Endothelial cell of umbilical vein (primary cell): ENCODE measurements at regions not wholly inside any gene's neighbourhood (a gene's known extent, or its start where the extent isn't known, plus 50 kb on each side); places are given as distances from the start of the nearest gene placed in this dataset.

Source experiments
- BruUV-seq: library from RNA; stranded (reverse); fragments of 400-500 nt; replicated peaks from 2 replicates; lab custom pipeline; 2021; lab: Mats Ljungman, UMichigan
- CTCF ChIA-PET: fragments of 300-600, 350-600 bp; sonication (Branson Sonifier 250); formaldehyde crosslinking; loops from one replicate; lab custom pipeline; 2021; ENCODE audit warnings: antibody characterized with exemption, inconsistent platforms; lab: Charles Lee
- POLR2A ChIA-PET: fragments of 300-600, 350-600 bp; sonication (Branson Sonifier 250); formaldehyde crosslinking; loops from one replicate; lab custom pipeline; 2021; ENCODE audit warnings: antibody characterized with exemption, inconsistent platforms; lab: Charles Lee
- DNase-seq: peaks from one replicate; pipeline ENCODE4 v3.0.0-alpha.2; 2011; ENCODE audit warnings: low read depth, low spot score
- FAIRE-seq: peaks from 2 replicates; lab custom pipeline; 2011; peaks lifted over from hg19 to GRCh38; lab: Jason Lieb, UNC
- H2AFZ ChIP-seq: 2 replicates; pipeline ENCODE4 v1.6.0; 2012; ENCODE audit warnings: low read depth, low read length, control low read depth, inconsistent platforms
- H3K27ac ChIP-seq: 2 replicates; pipeline ENCODE4 v1.5.1; 2011; ENCODE audit warnings: low read depth, mild to moderate bottlenecking, control low read depth, low read length, moderate library complexity; ENCODE audit not compliant: insufficient read depth
- H3K27me3 ChIP-seq, 2 experiments: 2 replicates each; pipeline versions ENCODE4 v1.6.0 to v1.6.1; 2011; ENCODE audit warnings: low read length in 2 of 2, mixed read lengths in 1 of 2; ENCODE audit not compliant: control insufficient read depth in 2 of 2, insufficient read depth in 2 of 2
- H3K36me3 ChIP-seq, 2 experiments: 2 replicates in 1 of 2; 3 replicates in 1 of 2; pipeline ENCODE4 v1.5.1; 2011; ENCODE audit warnings: low read length in 2 of 2, mild to moderate bottlenecking in 1 of 2, moderate library complexity in 1 of 2; ENCODE audit not compliant: control insufficient read depth in 2 of 2, insufficient read depth in 2 of 2; ENCODE audit errors: extremely low read depth in 1 of 2
- H3K4me1 ChIP-seq: 3 replicates; pipeline ENCODE4 v1.5.1; 2011; ENCODE audit warnings: mild to moderate bottlenecking, low read length; ENCODE audit not compliant: control insufficient read depth, insufficient read depth; ENCODE audit errors: extremely low read depth
- H3K4me2 ChIP-seq: 2 replicates; pipeline ENCODE4 v1.6.1; 2011; ENCODE audit warnings: low read length, control low read depth, mixed read lengths; ENCODE audit not compliant: insufficient read depth
- H3K4me3 ChIP-seq, 3 experiments: fragments of 200-600 bp in 1 of 3; sonication (generic), shearing (Covaris generic) in 1 of 3; replicated peaks in 1 of 3; 2 replicates each; pipeline ENCODE4 v1.5.1; 2011 to 2016; ENCODE audit warnings: control low read depth in 3 of 3, low read length in 3 of 3, mild to moderate bottlenecking in 2 of 3, inconsistent platforms in 1 of 3, low read depth in 1 of 3, moderate library complexity in 1 of 3; ENCODE audit not compliant: insufficient read depth in 1 of 3
- H3K79me2 ChIP-seq: 2 replicates; pipeline ENCODE4 v1.6.0; 2012; ENCODE audit warnings: low read length, inconsistent platforms; ENCODE audit not compliant: control insufficient read depth, insufficient read depth
- H3K9ac ChIP-seq: replicated peaks from 2 replicates; pipeline ENCODE3; 2011; ENCODE audit warnings: low read length, control low read depth; ENCODE audit not compliant: insufficient read depth; ENCODE audit errors: extremely low read depth
- H3K9me1 ChIP-seq: replicated peaks from 3 replicates; pipeline ENCODE4 v1.6.0; 2011; ENCODE audit warnings: mild to moderate bottlenecking, low read length; ENCODE audit not compliant: control insufficient read depth, insufficient read depth; ENCODE audit errors: extremely low read depth
- H3K9me3 ChIP-seq: replicated peaks from 2 replicates; pipeline ENCODE4 v1.5.1; 2012; ENCODE audit warnings: low read length, inconsistent platforms; ENCODE audit not compliant: control insufficient read depth, insufficient read depth
- H4K20me1 ChIP-seq: replicated peaks from 2 replicates; pipeline ENCODE3; 2011; ENCODE audit warnings: mild to moderate bottlenecking, low read length; ENCODE audit not compliant: control insufficient read depth, insufficient read depth; ENCODE audit errors: extremely low read depth
- CTCF ChIP-seq, 2 donors: IDR thresholded peaks; 1 replicate in 1 of 2; 2 replicates in 1 of 2; pipeline ENCODE4 v1.5.1; 2011; ENCODE audit warnings: low read length in 2 of 2, mild to moderate bottlenecking in 2 of 2, moderate library complexity in 2 of 2, control low read depth in 1 of 2, inconsistent platforms in 1 of 2, low read depth in 1 of 2; ENCODE audit not compliant: insufficient read depth in 1 of 2; ENCODE audit errors: extremely low read depth in 1 of 2
- EZH2 ChIP-seq: IDR thresholded peaks from 2 replicates; pipeline ENCODE4 v1.6.1; 2012; ENCODE audit warnings: borderline replicate concordance, low read depth, mild to moderate bottlenecking, moderate library complexity, low read length, inconsistent platforms; ENCODE audit not compliant: severe bottlenecking
- FOS ChIP-seq: IDR thresholded peaks from 2 replicates; pipeline ENCODE4 v1.6.1; 2011; ENCODE audit warnings: mild to moderate bottlenecking, low read length, moderate library complexity, borderline replicate concordance; ENCODE audit not compliant: insufficient read depth
- GATA2 ChIP-seq: IDR thresholded peaks from 2 replicates; pipeline ENCODE4 v1.7.0; 2011; ENCODE audit warnings: low read depth, mild to moderate bottlenecking, moderate library complexity, mixed read lengths, low read length; ENCODE audit not compliant: insufficient read length, insufficient read depth
- JUN ChIP-seq: IDR thresholded peaks from 2 replicates; pipeline ENCODE4 v1.6.1; 2011; ENCODE audit warnings: borderline replicate concordance, low read depth; ENCODE audit not compliant: insufficient read length, insufficient read depth
- MAX ChIP-seq: IDR thresholded peaks from 2 replicates; pipeline ENCODE4 v1.6.1; 2011; ENCODE audit not compliant: insufficient read depth, insufficient read length
- MYC ChIP-seq: IDR thresholded peaks from one replicate; pipeline ENCODE4 v1.6.1; 2011; ENCODE audit warnings: mild to moderate bottlenecking, low read depth, low read length
- POLR2A ChIP-seq: IDR thresholded peaks from 2 replicates; pipeline ENCODE4 v1.6.1; 2012; ENCODE audit warnings: low read depth, mild to moderate bottlenecking, control low read depth, low read length
- POLR2AphosphoS5 ChIP-seq: IDR thresholded peaks from 2 replicates; pipeline ENCODE4 v1.6.1; 2012; ENCODE audit warnings: low read depth, mild to moderate bottlenecking, control low read depth, low read length, moderate library complexity; ENCODE audit not compliant: insufficient read depth
- dilution Hi-C: fragments of 300-500 bp; cut with MboI; formaldehyde crosslinking; loops from one replicate; pipeline ENCODE4 v1.15.0; 2019; ENCODE audit warnings: low sequenced_read_pairs; ENCODE audit not compliant: extremely low pct_ligation_motif_present
- intact Hi-C: fragments of 100-400 bp; cut with micrococcal nuclease; formaldehyde crosslinking; loops from one replicate; pipeline ENCODE4 v1.10.0; 2022

DNA sequence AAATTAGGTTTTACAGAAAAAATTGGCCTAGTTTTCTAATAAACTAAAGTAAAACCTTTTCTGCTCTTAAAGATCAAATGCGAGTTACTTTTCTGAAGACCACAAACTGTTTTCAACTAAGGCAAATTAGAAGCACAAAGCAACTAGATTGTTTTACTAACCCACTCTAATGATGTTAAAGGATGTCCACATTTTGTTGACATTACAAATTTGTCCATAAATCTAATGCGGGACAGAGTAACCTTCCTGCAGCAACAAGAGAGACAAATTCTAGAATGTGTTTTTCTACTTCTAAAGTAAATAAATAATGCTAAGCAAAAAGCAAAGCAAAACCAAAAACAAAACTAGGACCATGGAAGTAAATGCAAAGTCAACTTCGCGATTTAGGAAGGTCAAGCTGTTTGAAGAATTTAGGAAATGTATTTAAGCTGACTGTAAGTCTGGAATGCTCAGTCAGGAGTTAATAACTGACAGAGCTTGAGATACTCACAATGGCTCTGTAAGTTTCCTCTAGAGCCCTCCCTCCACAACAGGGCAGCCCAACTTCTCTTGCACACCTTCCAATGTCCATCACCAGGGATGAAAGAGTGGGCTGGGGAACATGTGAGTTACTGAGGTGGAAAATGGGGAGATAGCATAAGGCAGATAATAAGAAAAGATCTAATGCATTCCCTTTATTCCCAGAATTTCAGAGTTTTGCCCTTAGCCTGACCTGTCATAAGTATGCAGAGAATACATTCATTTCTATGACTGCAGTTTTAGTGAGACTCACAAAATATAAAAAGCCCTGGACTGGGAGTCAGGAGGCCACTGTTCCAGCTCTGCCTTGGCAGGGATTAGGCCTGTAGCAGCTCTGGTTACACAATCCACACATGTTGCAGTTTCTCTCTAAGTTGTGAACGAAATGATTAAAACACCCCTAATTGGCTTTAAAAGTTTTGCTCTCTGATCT is 158.8 kb downstream of the FOXA2 start:
- no peaks in the 10 kb centered on the region for H3K4me1 ChIP-seq
- DNase-seq, result no peak
- BruUV-seq, result no TSS peak
- intact Hi-C loops, result no loop called here
- H3K79me2 ChIP-seq, result no peaks in the 10 kb centered on the region
- H3K9ac ChIP-seq, result no peak overlapping the region
- no peak for TF ChIP-seq GATA2
- no peak for TF ChIP-seq POLR2AphosphoS5
- no peak for TF ChIP-seq POLR2A
- TF ChIP-seq MYC, result no peak
- TF ChIP-seq CTCF (IDR thresholded peaks at IDR 0.05; ENCODE audit: extremely low read depth in 1 of 2, insufficient read depth in 1 of 2, low read depth in 1 of 2, low read length in 2 of 2), result no peak
- TF ChIP-seq MAX, result no peak
- TF ChIP-seq EZH2, result no peak
- no peak for TF ChIP-seq JUN
- no peak for TF ChIP-seq FOS
- no peak overlapping the region for H3K4me2 ChIP-seq
- ChIA-PET POLR2A (no interaction called here), CTCF (no interaction called here)
- H4K20me1 ChIP-seq, result no peaks in the 10 kb centered on the region
- H3K9me3 ChIP-seq, result no peaks in the 10 kb centered on the region
- H3K9me1 ChIP-seq, result no peaks in the 10 kb centered on the region
- H3K36me3 ChIP-seq, result no peaks in the 10 kb centered on the region
- dilution Hi-C loops, result no loop called here
- no peak overlapping the region for H2AFZ ChIP-seq
- no peak overlapping the region for H3K27ac ChIP-seq
- no peak overlapping the region for H3K4me3 ChIP-seq
- no peak for FAIRE-seq
- no peaks in the 10 kb centered on the region for H3K27me3 ChIP-seq
